Lower leg skin (tissue), 3 donors: ENCODE measurements at regions not wholly inside any gene's neighbourhood (a gene's known extent, or its start where the extent isn't known, plus 50 kb on each side); places are given as distances from the start of the nearest gene placed in this dataset.

Experiments
- POLR2A ChIP-seq, 2 donors: fragments of 450-650 bp; IDR thresholded peaks; one replicate each; pipeline ENCODE4 v1.6.1; 2016 to 2017; ENCODE audit warnings: antibody characterized with exemption in 2 of 2, mild to moderate bottlenecking in 1 of 2, moderate library complexity in 1 of 2
- TF ChIP-seq, protein P1 (sequence below), 3 donors: fragments of 450-650 bp; IDR thresholded peaks; one replicate each; pipeline ENCODE4 v1.5.1; 2016; ENCODE audit warnings: antibody characterized with exemption in 3 of 3, mild to moderate bottlenecking in 3 of 3, moderate library complexity in 2 of 3

- TF ChIP-seq, protein P1, sequence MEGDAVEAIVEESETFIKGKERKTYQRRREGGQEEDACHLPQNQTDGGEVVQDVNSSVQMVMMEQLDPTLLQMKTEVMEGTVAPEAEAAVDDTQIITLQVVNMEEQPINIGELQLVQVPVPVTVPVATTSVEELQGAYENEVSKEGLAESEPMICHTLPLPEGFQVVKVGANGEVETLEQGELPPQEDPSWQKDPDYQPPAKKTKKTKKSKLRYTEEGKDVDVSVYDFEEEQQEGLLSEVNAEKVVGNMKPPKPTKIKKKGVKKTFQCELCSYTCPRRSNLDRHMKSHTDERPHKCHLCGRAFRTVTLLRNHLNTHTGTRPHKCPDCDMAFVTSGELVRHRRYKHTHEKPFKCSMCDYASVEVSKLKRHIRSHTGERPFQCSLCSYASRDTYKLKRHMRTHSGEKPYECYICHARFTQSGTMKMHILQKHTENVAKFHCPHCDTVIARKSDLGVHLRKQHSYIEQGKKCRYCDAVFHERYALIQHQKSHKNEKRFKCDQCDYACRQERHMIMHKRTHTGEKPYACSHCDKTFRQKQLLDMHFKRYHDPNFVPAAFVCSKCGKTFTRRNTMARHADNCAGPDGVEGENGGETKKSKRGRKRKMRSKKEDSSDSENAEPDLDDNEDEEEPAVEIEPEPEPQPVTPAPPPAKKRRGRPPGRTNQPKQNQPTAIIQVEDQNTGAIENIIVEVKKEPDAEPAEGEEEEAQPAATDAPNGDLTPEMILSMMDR (IDR thresholded peaks at IDR 0.05) = no peak
- no peak for TF ChIP-seq POLR2A (IDR thresholded peaks at IDR 0.05)
Measured at GRCh38 chr12:25780771-25781170, 177.7 kb upstream of the RASSF8 start.
